Colon (tissue), 2 donors: ENCODE measurements at regions not wholly inside any gene's neighbourhood (a gene's known extent, or its start where the extent isn't known, plus 50 kb on each side); places are given as distances from the start of the nearest gene placed in this dataset.
"Not testable (repeated sequence)": the region's sequence is repeated elsewhere in the genome, so short reads cannot be mapped to it uniquely, and the experiment has no call there.

Experiments
- FAIRE-seq: peaks from 2 replicates; lab custom pipeline; 2012; peaks lifted over from hg19 to GRCh38; lab: Jason Lieb, UNC
- donor health status: control.
- donor health status: control.

- no peak for FAIRE-seq
These were observed 61.2 kb downstream of the VIP start for GRCh38 chr6:152811785-152812184.

DNA sequence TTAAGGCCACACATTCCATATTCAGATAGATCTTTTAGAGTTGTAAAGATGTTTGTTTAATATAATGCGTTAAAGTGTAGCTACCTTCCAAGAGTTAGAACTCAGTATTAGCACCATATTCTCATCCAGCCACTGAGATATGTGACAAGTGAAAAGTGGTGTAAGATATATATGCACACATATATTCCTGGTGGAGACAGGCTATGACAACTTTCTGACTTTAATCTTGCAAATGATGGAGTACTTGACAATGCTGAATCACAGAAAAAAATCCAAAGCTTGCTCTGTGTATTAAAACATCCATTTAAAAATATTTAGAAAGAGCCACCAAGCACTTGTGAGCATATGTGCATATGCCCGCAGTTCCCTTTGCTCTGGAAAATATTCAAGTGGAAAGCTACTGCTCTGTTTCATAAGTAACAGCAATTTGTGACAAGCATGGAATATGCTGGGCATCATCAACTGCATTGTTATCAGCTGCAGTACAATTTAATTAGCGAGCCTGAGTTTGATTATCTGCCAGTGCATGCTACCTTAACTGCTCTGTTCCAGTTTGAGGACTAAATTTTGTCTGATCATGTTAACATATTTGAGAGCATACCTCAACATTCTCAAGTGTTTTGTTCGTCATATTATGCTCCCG, 64.8 kb downstream of the VIP start:
- no peak for FAIRE-seq

GRCh38 chr6:152816055-152816454, 65.5 kb downstream of the VIP start:
- no peak for FAIRE-seq

- FAIRE-seq = no peak
These were observed 70.9 kb downstream of the VIP start for GRCh38 chr6:152821525-152821924.

- FAIRE-seq = peak; percentile 10
These were observed 74.1 kb downstream of the VIP start for GRCh38 chr6:152824666-152825065.

GRCh38 chr6:152828431-152828830, 77.8 kb downstream of the VIP start:
- FAIRE-seq = no peak

DNA sequence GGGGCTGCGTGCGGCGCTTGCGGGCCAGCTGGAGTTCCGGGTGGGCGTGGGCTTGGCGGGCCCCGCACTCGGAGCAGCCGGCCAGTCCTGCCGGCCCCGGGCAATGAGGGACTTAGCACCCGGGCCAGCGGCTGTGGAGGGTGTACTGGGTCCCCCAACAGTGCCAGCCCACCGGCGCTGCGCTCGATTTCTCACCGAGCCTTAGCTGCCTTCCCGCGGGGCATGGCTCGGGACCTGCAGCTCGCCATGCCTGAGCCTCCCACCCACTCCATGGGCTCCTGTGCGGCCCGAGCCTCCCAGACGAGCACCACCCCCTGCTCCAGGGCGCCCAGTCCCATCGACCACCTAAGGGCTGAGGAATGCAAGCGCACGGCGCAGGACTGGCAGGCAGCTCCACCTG, 83.8 kb downstream of the VIP start:
- not testable (repeated sequence) for FAIRE-seq

- FAIRE-seq = no peak
These were observed 85.9 kb downstream of the VIP start for GRCh38 chr6:152836523-152836922.

DNA sequence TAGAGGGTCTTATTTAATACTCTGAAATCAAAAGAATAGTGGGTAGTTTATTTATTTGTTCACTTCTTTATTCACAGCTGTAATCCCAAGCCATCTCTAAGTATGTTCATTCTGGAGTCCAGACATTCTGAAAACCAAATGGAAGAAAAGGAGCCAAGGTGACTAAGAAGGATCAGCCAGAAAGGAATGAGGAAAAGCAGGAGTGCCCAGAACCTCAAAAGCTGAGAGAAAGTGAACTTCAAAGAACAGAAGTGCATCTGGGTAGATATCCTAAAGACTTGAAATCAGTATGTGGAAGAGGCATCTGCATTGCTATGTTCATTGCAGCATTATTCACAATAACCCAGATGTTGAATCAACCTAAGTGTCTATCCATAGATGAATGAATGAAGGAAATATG, 94.8 kb downstream of the VIP start:
- FAIRE-seq = no peak

- no peak for FAIRE-seq
These were observed 96.2 kb downstream of the VIP start for GRCh38 chr6:152846825-152847224.

DNA sequence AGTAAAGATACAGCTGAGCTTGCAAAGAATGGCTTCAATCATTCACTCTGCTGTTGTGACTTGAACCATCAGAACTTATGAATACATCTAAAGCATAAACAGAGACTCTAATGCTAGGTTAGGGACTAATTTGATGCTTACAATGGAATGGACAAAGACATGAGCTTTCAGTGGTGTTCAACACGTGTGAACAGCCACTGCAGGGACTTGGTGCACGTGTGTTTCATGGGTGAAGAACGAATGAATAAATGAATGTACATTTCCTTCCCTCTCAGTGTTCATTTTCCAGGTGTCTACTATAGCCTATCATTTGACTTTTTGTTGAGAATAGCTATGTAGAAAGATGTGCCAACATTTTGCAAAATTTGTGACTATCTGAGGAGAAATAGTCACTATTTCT, 98.3 kb downstream of the VIP start:
- no peak for FAIRE-seq

GRCh38 chr6:152854086-152854795, 103.6 kb downstream of the VIP start:
- FAIRE-seq = no peak

DNA sequence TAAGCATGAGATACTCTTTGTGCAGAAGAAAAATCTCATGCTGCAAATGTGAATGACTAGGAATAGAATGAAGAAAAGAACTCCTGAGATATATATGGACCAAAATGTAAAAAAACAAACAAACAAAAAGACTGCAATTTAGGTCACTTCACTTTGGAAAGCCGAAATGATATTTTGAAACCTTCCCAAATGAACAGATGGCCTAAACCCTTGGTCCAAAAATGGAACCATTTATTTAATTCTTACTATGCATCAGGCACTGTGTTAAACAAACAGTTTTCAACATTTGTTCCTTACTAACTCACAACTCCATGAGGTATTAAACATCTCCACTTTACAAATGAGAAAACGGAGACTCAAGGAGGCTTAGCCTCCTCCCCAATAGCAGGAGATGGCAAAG, 107.5 kb downstream of the VIP start:
- no peak for FAIRE-seq

- no peak for FAIRE-seq
These were observed 108.6 kb downstream of the VIP start for GRCh38 chr6:152859225-152859624.

GRCh38 chr6:152863618-152864326, 113.2 kb downstream of the VIP start:
- peak; percentile 10 for FAIRE-seq

GRCh38 chr6:152874267-152874666, 108.6 kb downstream of the FBXO5 start:
- FAIRE-seq = no peak

DNA sequence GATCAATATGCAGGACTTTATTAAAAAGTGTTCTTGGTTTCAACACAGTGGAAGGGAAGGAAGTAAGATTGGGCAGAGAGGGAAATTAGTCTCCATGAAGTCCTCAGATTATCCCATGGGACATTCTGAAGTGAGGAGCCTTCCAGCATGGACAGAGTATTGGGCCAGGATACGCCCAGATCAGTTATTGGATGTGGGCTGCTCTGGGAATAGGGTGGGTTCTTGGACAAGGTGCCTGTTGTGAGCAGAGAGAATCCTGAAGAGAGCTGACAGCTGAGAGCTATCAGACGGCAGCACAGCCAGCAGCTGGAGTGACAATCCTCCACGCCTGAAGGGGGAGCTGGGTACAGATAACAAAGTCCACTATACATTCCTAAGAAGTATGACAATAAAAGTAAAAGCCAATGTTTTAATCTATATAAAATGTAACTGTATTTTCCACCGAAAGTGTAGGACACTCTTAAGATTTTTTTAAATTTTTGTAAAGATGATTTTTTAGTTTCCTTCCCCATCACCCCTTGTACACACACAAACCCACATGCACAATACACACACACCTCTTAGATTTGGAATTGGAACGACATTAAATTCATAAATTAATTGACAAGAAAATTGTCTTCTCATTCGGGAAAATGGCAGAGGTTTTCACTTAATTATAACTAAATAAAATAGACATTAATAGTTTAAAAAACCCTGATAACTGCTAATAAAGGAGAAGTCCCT, 107.8 kb downstream of the FBXO5 start:
- FAIRE-seq = no peak

GRCh38 chr6:152879681-152880080, 103.2 kb downstream of the FBXO5 start:
- FAIRE-seq = no peak

- no peak for FAIRE-seq
These were observed 89.7 kb downstream of the FBXO5 start for GRCh38 chr6:152893187-152893586.

GRCh38 chr6:152896923-152897322, 85.9 kb downstream of the FBXO5 start:
- no peak for FAIRE-seq

GRCh38 chr6:152897807-152898399, 84.9 kb downstream of the FBXO5 start:
- no peak for FAIRE-seq

GRCh38 chr6:152904678-152905077, 78.2 kb downstream of the FBXO5 start:
- FAIRE-seq = no peak
